MG63 (cell line): ENCODE measurements at regions not wholly inside any gene's neighbourhood (a gene's known extent, or its start where the extent isn't known, plus 50 kb on each side); places are given as distances from the start of the nearest gene placed in this dataset.

Experiments used
- DNase-seq: peaks from one replicate; pipeline ENCODE4 v3.0.0-alpha.2; 2020
- H3K27me3 ChIP-seq: fragments of 250-450 bp; sonication (Bioruptor Pico); 2 replicates; pipeline ENCODE4 v1.5.1; 2020; ENCODE audit warnings: mild to moderate bottlenecking, moderate library complexity
- H3K36me3 ChIP-seq: fragments of 250-450 bp; sonication (Bioruptor Pico); 2 replicates; pipeline ENCODE4 v1.5.1; 2020; ENCODE audit warnings: mild to moderate bottlenecking, moderate library complexity
- H3K4me3 ChIP-seq: fragments of 250-450 bp; sonication (Bioruptor Pico); 2 replicates; pipeline ENCODE4 v1.5.1; 2020; ENCODE audit warnings: mild to moderate bottlenecking, moderate library complexity
- H3K9me3 ChIP-seq: fragments of 250-450 bp; sonication (Bioruptor Pico); 2 replicates; pipeline ENCODE4 v1.5.1; 2020; ENCODE audit warnings: mild to moderate bottlenecking, moderate library complexity

DNA sequence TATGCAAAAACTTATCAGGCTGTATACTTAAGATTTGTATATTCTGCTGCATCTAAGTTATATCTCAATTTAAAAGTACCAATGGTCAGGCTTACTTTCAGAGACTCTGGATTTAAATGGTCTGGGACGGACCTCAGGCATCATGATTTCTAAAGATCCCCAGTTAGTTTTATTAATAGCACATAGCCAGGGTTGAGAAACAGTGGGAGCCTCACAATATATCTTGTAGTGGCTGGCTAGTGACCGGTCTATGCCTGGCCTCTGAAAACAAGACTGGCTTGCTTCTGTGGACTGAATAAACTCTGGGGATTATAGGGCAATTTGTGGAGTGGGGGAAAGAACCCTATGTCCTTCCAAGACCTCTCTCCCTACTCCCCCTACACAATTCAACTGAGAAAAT lies 162.5 kb upstream of the SLC1A4 start:
- Histone ChIP-seq H3K4me3 (no peak overlapping the region), H3K36me3 (no peaks in the 10 kb centered on the region), H3K9me3 (peaks cover 4% of the 10 kb centered on the region), H3K27me3 (no peaks in the 10 kb centered on the region)
- no peak for DNase-seq

- DNase-seq = no peak
- no peak overlapping the region for H3K4me3 ChIP-seq
- H3K9me3 ChIP-seq = peaks cover 4% of the 10 kb centered on the region
- H3K36me3 ChIP-seq = no peaks in the 10 kb centered on the region
- H3K27me3 ChIP-seq = no peaks in the 10 kb centered on the region
Observed at GRCh38 chr2:64828261-64828660, 160.9 kb upstream of the SLC1A4 start.

DNA sequence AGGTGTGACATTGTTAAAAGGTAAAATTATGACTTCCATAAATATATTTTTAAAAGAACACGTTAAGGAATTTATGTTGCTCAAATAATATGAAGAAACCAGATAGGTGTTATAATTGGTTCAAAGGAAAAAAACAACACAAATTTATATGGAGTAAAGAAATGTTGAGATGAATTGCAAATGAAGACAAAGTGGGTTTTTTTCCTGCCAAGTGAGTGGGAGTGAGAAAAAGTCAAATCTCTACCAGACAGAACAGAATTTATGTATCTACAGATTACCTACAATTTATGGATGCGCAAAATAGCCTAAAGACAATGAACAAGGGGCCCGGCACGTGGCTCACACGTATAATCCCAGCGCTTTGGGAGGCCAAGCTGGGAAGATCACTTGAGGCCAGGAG lies 159.7 kb upstream of the SLC1A4 start:
- H3K4me3 ChIP-seq = no peak overlapping the region
- no peaks in the 10 kb centered on the region for H3K36me3 ChIP-seq
- H3K27me3 ChIP-seq = no peaks in the 10 kb centered on the region
- peaks cover 4% of the 10 kb centered on the region for H3K9me3 ChIP-seq
- no peak for DNase-seq

DNA sequence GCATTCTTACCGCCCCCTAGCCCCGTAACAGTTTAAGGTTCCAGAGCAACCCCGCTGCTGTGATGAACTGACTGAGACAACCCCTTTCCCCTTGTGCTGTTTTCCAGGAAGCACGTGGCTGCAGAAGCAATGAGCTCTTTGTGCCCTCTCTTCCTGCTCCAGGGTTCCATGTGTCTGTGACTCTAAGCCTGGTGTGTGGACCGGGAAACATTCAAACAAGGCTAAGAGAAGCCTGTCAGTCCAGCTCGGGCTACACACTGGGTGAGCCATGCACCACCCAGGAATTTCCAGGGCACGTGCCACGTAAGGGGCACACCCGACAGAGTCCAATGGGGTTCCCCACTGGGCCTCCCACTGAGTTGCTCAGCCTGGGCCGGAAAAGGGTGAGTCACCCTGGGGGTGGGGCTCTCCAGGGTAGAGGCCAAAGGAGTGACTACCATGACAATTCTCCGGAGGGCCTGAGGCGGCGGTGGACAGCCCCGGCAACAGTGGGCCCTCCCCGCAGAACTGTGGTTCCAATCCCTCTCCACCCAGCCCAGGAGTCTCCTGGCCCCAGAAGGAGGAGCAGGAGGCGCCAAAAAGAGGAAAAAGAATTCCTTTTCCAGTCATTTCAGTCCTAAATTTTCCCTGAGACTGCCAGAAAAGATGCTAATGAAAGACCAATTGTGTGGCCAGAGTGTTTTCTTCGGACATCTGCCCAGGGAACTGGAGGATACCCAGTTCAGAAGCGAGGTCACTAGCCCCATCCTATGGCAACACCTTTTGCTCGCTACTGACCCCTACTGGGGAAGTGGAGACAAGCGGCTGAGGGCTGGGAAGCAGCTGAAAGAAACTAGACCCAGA lies 157.8 kb upstream of the SLC1A4 start:
- H3K36me3 ChIP-seq = no peaks in the 10 kb centered on the region
- H3K9me3 ChIP-seq = peaks cover 4% of the 10 kb centered on the region
- no peak overlapping the region for H3K4me3 ChIP-seq
- DNase-seq = peak; percentile 99
- H3K27me3 ChIP-seq = no peaks in the 10 kb centered on the region

DNA sequence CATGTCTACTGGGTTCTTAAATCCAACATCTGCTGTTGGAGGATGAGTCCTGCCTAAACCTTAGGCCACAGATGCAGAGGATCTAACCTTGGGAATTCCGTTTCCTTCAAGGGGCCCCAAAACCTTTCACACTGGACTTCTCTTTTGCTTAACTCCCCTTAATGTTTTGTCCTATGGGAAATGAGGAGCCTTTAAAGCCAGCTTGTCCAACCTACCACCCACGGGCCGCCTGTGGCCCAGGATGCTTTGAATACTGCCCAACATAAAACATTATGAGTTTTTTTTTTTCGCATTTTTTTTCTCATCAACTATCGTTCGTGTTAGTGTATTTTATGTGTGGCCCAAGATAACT lies 157.2 kb upstream of the SLC1A4 start:
- Histone ChIP-seq H3K9me3 (peaks cover 4% of the 10 kb centered on the region), H3K27me3 (no peaks in the 10 kb centered on the region), H3K4me3 (no peak overlapping the region), H3K36me3 (no peaks in the 10 kb centered on the region)
- no peak for DNase-seq

- no peaks in the 10 kb centered on the region for H3K36me3 ChIP-seq
- no peaks in the 10 kb centered on the region for H3K27me3 ChIP-seq
- H3K4me3 ChIP-seq = no peak overlapping the region
- DNase-seq = no peak
- peaks cover 4% of the 10 kb centered on the region for H3K9me3 ChIP-seq
Observed at GRCh38 chr2:64832936-64833335, 156.3 kb upstream of the SLC1A4 start.

- no peaks in the 10 kb centered on the region for H3K36me3 ChIP-seq
- no peak overlapping the region for H3K4me3 ChIP-seq
- H3K9me3 ChIP-seq = no peaks in the 10 kb centered on the region
- H3K27me3 ChIP-seq = no peaks in the 10 kb centered on the region
- DNase-seq = no peak
Observed at GRCh38 chr2:64836566-64836965, 152.6 kb upstream of the SLC1A4 start.

DNA sequence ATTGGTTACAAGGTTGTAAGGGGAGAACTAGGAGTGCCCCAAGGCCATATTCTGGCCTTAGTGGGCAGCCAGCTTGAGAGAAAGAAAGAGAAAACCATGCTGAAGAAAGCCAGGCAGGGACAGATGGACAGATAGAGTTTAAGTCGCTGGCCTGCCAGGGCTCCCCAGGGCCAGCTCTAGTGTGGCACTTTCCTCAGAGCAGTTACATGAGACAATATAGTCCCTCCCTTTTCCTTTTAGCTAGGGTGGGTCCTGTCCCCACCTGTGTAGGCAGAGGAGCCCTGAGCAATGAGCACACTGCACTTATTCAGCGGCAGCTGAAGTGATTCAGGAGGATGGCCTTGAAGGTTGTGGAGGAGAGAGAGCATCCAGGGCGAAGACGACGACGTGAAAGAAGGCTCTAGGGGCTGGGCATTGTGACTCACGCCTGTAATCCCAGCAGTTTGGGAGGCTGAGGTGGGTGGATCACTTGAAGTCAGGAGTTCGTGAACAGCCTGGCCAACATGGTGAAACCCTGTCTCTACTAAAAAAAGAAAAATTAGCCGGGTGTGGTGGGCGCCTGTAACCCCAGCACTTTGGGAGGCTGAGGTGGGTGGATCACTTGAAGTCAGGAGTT lies 152.0 kb upstream of the SLC1A4 start:
- Histone ChIP-seq H3K9me3 (no peaks in the 10 kb centered on the region), H3K4me3 (no peak overlapping the region), H3K36me3 (no peaks in the 10 kb centered on the region), H3K27me3 (no peaks in the 10 kb centered on the region)
- peak; percentile 90 for DNase-seq

GRCh38 chr2:64837925-64838641 lies 151.1 kb upstream of the SLC1A4 start:
- no peaks in the 10 kb centered on the region for H3K27me3 ChIP-seq
- no peaks in the 10 kb centered on the region for H3K9me3 ChIP-seq
- peak; percentile 95 for DNase-seq
- no peaks in the 10 kb centered on the region for H3K36me3 ChIP-seq
- no peak overlapping the region for H3K4me3 ChIP-seq

DNA sequence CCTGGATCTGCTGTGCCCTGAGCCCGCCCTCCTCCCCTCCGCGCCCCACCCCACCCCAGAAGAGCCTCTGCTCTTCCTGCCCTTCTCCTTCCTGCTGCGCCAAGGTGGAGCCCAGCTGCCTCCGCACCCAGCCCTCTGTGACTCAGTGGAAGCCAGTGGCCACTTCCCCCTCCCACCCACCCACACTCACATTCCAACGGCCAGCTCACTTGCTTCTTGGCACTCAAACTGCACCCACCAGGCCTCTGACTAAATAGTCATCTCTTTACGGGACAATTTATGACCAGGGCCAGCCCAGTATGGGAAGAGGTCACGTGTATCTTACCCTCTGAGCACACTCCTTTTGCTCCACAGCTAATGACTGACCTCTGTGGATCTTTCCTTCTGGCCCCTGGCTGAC lies 150.4 kb upstream of the SLC1A4 start:
- Histone ChIP-seq H3K36me3 (no peaks in the 10 kb centered on the region), H3K27me3 (no peaks in the 10 kb centered on the region), H3K4me3 (no peak overlapping the region), H3K9me3 (no peaks in the 10 kb centered on the region)
- DNase-seq = peak; percentile 98

DNA sequence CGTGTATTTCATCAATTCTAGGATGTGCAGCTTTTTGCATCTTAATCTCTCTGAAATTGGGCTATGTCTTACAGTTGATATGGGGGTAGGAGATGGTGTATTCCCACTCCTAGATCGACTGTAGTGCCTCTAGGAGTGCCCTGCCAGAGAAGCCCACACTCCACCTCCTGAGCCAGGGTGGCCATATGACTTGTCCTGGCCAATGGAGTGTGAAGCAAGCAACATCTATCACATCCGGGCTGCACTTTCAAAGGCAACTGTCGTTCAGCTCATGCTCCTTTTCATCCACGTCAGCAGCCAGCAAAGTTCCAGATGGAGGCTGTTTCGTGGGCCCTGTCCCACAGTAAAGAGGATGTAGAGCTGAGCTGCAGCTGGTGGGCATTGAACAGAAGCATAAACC lies 149.4 kb upstream of the SLC1A4 start:
- H3K9me3 ChIP-seq = no peaks in the 10 kb centered on the region
- H3K36me3 ChIP-seq = no peaks in the 10 kb centered on the region
- H3K4me3 ChIP-seq = no peak overlapping the region
- DNase-seq = peak; percentile 48
- no peaks in the 10 kb centered on the region for H3K27me3 ChIP-seq

DNA sequence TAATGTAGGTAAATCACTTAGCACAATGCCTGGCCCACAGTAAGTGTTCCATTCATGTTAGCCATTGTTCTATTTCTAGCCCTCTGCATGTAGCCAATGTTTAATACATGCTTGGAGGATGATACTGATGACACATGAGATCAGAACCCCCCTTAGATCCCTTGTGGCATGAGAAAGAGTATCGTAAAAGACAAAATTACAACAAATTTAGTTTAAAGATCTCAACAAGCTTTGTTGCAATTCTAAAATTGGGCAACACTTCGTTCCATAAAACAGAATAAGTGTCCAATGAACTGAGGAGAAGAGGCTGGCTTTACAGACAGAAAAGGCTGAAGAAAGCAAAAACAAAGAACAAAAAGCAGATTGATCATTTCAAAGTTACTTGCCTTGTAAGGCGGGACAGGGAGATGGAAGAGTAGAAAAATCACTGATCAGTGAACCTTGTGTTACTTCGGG lies 148.7 kb upstream of the SLC1A4 start:
- H3K4me3 ChIP-seq = no peak overlapping the region
- no peaks in the 10 kb centered on the region for H3K27me3 ChIP-seq
- H3K36me3 ChIP-seq = no peaks in the 10 kb centered on the region
- H3K9me3 ChIP-seq = no peaks in the 10 kb centered on the region
- DNase-seq = no peak

DNA sequence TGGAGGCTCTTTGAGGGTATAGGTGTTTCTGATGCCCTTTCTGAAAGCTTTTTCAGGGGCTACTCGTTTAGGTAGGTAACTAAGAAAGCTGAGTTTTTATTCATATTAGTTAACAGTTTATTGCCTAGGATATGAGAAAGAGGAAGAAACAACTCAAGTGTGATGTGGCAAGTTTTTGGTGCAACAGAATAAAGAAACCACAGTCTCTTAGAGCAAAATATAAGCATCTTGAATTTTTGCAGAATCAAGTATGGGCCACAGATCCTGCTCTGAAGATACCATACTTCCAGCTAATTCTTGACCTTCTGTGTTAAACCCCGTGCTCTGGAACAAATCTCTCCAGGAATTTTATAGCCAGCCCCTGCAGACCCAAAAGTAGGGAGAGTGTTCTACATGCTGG lies 147.7 kb upstream of the SLC1A4 start:
- DNase-seq = no peak
- H3K4me3 ChIP-seq = no peak overlapping the region

DNA sequence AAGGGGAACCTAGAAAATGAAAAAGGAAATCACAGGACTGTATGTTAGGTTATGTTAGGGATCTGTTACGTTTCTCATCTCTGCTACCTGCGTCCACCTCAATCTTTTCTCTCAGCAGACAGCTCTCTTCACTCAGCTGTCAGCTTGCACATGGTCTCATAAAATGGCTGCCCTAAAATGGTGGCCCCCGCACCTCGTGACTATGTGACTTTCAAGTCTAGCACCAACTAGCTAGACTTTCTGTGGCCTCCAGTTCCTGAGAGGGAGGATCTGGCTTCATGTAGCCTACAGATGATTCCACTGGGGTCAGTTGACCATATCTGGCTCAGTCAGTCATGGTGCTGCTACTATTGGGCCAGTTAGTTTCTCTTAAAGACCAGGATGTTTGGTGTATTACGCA lies 147.2 kb upstream of the SLC1A4 start:
- Histone ChIP-seq H3K4me3 (no peak overlapping the region), H3K27me3 (no peaks in the 10 kb centered on the region), H3K9me3 (no peaks in the 10 kb centered on the region), H3K36me3 (no peaks in the 10 kb centered on the region)
- no peak for DNase-seq

More for the DNA sequence above, 147.7 kb upstream of the SLC1A4 start:
- H3K27me3 ChIP-seq = no peaks in the 10 kb centered on the region
- no peaks in the 10 kb centered on the region for H3K9me3 ChIP-seq
- no peaks in the 10 kb centered on the region for H3K36me3 ChIP-seq

DNA sequence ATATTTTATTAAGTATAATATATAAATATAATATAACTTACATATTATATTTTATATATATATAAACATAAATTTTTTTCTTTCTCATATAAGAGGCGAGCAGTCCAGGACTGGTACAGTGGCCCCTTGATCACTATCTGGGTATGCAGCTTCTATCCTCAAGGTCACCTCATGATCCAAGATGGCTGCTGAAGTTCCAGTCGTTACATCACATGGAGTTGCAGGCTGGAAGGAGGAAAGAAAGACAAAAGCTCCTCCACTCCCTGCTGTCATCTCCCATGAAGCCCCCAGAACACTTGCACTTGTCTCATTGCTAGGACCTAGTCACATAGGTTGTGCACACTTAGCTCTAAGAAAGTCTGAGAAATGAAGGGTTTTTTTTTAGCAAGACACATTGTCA lies 145.1 kb upstream of the SLC1A4 start:
- no peaks in the 10 kb centered on the region for H3K36me3 ChIP-seq
- H3K9me3 ChIP-seq = no peaks in the 10 kb centered on the region
- H3K27me3 ChIP-seq = no peaks in the 10 kb centered on the region
- no peak for DNase-seq
- no peak overlapping the region for H3K4me3 ChIP-seq

- H3K4me3 ChIP-seq = no peak overlapping the region
- no peaks in the 10 kb centered on the region for H3K9me3 ChIP-seq
- no peaks in the 10 kb centered on the region for H3K27me3 ChIP-seq
- H3K36me3 ChIP-seq = no peaks in the 10 kb centered on the region
- no peak for DNase-seq
Observed at GRCh38 chr2:64845273-64845905, 143.8 kb upstream of the SLC1A4 start.

- no peaks in the 10 kb centered on the region for H3K36me3 ChIP-seq
- DNase-seq = no peak
- H3K4me3 ChIP-seq = no peak overlapping the region
- H3K27me3 ChIP-seq = no peaks in the 10 kb centered on the region
- no peaks in the 10 kb centered on the region for H3K9me3 ChIP-seq
Observed at GRCh38 chr2:64846177-64846576, 143.0 kb upstream of the SLC1A4 start.
